ENCODE measurements at regions not wholly inside any gene's neighbourhood (a gene's known extent, or its start where the extent isn't known, plus 50 kb on each side); places are given as distances from the start of the nearest gene placed in this dataset.

DNA sequence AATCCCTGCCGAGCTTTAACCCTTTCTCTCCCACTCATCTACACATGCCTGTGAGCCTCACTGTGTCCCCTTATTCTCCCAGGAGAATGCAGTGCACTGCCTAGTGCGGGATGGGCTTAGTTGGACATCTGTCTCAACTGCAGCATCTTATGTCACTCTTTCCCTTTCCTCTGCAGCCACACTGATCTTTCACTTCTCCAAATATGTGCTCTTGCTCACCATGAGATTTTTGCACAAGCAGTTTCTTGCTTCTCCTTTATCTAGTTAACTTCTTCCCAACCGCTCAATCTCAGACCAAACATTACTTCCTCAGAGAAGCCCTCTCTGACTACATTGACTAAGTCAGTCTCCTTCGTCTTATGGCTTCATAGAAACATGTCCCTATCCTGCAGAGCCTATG lies 292.3 kb downstream of the KBTBD8 start:
- DNase-seq: no peak

DNA sequence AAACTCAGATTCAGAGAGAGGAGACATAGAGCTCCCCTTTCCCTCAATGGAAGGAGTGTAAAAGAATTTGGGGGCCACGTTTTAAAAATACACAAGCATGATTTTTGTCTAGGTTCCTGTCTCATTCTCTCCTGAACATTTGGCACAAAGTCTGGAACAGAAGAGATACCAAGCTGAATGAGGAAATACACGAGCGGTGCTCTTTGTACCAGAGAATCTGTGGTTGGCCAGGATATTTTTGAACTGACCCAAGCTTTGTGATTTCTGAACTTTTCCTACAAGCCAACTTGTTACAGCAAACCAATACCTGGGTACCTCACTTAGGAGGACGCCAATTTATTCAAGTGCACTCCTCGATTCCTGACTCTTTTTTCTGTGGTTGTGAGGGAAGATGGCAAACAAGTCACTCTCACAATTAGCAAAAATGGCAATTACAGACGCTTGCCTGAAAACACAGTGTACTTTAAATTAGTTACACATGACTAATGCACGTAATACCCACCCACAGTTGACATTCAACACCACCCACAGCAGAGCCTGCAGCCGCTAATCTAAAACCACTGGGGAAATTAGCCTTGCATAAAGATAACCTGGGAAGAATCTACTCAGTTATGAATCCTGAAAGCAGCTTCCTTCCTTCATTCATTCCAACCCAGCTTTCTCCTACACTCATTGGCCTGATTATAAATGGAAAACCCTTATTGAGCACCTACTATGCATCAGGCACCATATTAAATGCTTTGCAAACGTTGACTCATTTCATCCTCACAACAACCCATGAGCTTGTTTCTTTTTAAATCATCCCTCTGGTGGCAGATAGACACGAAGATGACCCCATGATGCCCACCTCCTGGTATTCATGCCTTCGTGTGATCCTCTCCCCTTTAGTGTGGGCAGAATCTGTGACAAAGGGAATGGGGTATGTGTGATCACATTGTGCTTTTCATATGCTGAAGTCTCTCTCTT lies 293.5 kb downstream of the KBTBD8 start:
- no peak for DNase-seq

DNA sequence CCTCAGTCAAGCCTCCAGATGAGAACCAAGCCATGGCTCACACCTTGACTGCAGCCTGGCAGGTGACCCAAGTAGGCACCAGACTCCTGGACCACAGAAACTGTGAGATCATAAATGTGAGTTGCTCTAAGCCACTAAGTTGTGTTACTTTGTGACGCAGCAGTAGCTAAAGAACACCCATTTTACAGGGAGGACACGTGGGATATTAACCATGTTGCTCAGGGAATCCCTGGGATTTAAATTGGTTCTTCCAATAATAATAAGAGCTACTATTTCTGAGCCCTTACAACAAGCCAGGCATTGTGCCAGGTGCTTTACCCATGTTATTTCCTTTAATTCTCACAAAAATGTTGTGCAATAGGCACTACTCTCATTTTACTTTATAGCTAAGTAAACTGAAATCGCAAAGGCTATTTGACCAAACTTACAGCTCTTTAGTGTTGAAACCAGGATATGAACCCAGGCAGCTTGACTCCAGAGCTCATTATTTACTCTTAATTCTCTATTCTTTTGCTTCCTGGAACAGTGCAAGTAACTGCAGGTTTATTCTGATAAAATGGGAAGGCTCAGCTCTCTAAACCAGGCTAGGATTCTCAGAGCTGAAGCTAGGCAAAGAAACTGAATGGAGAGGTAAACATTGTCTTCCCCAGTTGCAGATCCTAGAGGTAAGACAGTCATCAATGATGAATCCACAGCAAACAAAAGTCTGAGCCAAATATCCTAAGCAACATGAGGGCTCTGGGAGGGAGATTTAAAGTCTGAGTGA lies 294.4 kb downstream of the KBTBD8 start:
- DNase-seq: no peak

DNA sequence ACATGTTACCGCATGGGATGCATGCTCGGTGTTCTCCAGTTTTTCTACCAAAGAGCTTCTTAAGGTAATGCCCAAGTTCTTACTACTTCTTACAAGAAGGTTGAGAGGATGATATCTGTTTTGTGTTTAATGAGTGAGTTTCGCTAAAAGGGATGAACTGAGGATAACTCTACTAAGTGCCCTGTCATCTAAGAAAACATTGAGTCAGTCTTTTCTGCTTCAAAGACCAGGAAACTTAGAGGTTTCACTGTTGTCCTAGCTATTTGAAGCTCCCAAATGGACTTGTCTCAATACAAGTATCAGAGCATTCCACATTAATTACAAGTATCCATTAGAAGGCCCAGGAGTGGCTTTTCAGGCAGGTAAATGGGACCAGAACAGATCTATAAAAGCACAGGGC lies 296.2 kb downstream of the KBTBD8 start:
- no peak for DNase-seq

DNA sequence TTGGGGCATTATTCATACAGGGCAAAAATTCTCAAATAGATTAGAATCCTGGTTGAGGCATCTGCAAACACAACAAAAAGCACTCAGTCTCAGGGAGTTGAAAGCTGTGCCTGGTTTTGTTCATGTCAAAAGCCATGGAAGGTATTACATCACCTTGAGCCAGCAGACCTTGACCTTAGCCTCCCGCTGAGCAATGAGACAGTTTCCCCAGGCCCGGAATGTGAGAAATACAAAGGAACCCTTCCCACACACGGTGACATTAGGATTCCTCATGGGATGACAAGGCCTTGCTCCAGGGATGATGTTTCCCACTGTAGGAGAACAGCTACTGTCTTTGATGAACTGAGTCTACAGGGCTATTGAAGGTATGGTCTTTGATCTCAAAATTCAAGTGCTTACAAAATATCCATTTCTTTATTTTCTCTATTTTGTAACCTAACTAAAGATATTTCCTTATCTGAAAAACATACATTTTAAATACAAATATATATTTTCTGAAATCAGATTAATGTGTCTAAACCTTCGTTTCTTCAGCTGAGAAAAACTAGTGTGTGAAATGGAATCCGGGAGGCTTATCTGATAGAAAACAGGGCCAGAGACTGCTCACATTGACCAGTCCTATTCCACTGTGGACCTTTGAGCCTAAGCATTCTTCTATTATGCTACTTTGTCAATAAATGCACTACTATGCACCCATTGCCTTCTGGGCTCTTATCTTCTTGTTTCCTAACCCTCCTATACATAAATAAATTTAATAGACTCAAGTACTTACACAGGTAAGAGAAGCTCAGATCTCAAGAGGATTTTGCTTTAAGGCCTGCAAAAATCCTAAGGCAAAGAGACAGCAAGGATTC lies 298.2 kb downstream of the KBTBD8 start:
- DNase-seq: no peak

DNA sequence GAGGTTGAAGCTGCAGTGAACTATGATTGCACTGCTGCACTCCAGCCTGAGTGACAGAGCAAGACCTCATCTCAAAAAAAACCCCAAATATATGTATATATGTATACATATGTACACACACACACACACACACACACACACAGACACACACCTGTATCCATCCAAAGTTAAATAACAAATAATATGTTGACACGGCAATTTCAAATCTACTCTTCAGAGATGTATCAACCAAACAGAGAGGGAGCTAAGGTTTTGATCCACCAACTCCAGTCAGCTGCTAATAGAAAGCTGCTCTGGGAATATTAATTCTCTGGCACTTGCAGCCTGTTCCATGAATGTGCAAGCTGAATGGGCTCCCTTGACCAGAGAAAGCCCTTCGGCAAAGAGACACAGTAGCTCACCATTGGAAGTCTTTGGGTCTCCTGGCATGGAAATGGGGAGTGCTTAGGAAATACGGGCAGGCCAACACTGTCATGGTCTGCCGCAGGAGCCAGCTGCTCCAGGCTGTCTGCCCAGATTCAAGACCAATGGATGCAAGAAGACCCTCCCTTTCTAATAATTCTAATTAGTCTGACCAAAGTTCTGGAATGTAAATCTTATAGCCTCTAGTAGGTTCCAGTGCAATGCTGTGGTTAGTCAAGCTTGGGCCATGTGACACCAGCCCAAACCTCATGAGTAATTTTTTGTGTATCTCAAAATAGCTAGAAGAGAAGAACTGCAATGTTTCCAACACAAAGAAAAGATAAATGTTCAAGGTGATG lies 299.8 kb downstream of the KBTBD8 start:
- no peak for DNase-seq

DNA sequence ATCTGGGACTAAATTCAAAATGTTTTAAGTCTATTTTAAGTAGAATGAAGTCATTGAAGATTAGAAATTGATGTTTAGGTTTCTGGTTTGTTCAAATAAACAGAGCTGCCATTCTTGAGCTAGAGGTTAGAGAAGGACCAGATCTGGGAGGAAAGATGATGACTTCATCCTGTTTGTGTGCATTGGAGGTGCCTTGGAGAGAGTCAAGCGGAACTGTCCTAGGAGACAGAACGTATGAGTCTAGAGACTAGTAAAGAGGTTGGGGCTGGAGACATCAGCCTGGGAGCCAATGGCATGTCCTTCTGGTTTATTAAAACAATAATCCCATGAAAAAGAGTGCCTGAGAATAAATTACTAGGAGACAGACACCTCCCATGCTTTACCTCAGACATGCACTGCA lies 303.4 kb downstream of the KBTBD8 start:
- no peak for DNase-seq

DNA sequence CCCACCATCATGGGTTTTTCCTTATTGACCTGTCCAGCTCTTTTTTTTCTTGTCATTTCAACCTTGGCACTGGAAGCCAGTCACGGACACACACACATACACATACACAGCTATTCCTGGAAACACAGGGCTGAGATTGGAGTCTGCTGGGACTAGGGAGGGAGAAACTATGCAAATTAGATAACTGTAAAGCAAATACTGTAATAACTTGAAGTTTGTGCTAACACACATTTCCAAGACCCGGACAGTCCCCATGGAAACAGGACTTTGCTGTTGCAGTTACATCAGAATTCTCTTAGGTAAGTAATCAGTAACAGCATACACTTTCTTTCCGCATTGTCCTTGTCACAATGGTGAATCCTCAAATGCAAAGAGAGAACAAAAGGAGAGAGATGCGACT lies 304.4 kb downstream of the KBTBD8 start:
- DNase-seq: no peak

DNA sequence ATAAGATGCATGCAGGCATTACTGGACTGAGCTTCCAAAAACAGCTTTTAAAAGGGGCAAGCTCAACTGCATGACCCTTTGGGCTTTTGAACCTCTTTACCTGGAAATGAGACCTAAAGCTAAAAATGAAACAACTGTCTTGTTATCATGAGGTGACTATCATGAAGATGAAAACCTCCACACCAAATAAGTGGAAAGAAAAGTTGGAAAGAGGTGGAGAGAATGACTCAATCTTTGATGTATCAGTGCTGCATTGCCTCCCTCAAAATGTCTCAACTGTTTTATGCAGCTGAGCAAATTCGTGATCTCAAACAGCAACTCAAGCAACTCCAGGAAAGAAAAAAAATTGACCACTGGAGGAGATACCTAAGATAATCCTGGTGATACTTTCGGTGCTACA lies 307.1 kb downstream of the KBTBD8 start:
- no peak for DNase-seq

DNA sequence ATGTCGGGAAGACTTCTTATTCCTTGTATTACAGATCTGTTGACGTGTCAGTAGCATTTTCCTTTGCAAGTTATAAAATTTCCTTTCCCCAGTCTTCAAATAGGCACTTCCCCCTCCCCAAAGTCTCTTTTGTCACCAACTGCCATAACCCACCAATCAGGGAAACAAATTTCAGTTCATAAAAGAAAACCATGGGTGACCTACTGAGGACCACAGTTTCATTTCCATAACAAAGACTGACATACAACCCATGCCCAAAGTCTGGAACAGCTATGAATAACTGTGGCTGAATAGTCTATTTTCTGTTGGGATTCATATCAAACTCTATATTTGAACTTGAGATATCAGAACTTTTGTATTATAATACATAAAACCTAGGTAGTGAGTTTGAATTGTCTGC lies 307.8 kb downstream of the KBTBD8 start:
- no peak for DNase-seq

DNA sequence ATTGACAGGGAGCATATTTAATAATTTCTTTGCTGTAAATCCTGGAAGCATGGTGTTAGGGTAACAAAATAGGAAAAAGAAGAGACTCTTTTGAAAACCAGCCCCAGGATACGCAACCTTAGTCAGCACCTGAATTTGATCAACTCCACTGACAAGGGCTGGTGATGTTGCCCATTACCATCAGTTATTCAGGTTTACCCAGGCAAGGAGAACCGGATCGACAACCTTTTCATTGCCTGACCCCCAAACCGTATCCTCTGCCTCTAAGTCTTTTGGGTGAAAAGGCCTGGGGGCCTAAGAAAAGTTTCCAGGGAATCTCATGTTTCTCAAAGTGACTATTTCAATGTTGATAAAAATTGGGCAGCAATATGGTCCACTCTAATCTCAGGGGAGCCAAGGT lies 313.3 kb downstream of the KBTBD8 start:
- no peak for DNase-seq

DNA sequence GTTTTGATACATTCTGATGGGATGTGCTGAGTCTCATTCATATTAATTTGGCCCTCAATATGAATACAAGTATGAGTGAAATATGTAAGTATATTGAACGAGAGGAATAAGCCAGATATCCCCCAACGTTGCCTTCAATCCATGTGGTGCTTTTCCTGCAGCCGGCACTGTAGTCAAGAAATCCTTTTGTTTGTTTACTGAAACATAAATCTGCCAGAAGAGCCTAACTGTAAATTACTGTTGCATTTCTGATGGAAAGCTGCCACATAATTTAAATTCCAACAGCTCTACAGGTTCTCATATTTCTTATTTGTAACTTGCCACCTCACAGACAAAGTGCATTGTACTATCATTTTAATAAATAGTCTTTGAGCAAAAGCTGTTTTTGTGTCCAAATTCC lies 314.0 kb downstream of the KBTBD8 start:
- no peak for DNase-seq

DNA sequence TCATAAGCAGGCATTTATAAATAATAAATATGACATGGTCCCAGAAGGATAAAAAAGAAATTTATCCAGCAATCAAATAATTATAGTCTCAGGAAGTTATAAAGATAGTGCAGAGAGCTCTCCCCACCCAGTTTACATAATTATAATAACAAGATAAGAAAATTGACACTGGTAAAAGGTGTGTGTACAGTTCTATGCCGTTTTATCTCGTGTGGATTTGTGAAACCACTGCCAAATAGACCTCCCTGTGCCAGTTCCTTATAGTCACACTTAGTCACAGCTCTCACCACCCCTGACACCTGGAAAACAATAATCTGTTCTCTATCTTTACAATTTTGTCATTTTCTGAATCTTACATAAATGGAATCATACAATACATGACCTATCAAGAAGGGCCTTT lies 320.1 kb downstream of the KBTBD8 start:
- no peak for DNase-seq

DNA sequence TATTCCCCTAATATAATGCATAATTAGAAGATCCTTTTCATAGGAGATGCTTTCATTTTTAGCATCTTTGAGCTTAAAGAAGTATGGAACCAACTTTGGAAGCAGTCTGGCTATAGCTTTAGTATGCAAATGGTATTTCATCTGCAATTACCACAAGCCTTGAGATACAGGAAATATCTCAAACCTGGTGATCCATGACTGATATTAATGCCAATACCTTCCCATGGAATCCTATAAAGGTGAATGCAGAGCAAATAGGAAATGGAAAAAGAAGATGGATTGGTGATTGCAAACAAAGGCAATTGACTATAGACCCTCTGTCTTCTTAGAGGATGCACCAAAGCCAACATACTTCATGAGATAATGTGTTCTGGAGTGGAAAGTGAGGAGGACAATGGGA lies 326.4 kb downstream of the KBTBD8 start:
- no peak for DNase-seq
